Tibial nerve (tissue), 4 donors: ENCODE measurements at regions not wholly inside any gene's neighbourhood (a gene's known extent, or its start where the extent isn't known, plus 50 kb on each side); places are given as distances from the start of the nearest gene placed in this dataset.

Experiments used
- DNase-seq, 2 donors: peaks; one replicate each; pipeline ENCODE4 v3.0.0-alpha.2; 2019; ENCODE audit warnings: low spot score in 2 of 2
- H3K27ac ChIP-seq, 4 donors: fragments of 200-600 bp; sonication (generic) in 3 of 4; one replicate each; pipeline ENCODE4 v1.5.1; 2017 to 2019; ENCODE audit warnings: mild to moderate bottlenecking in 1 of 4
- H3K27me3 ChIP-seq, 2 donors: fragments of 200-600 bp; sonication (generic) in 1 of 2; one replicate each; pipeline versions ENCODE4 v1.5.1 to v1.6.0; 2017 to 2019
- H3K36me3 ChIP-seq, 3 donors: fragments of 200-600 bp; sonication (generic); one replicate each; pipeline ENCODE4 v1.5.1; 2018 to 2019
- H3K4me1 ChIP-seq, 4 donors: fragments of 200-600 bp; sonication (generic) in 3 of 4; one replicate each; pipeline ENCODE4 v1.5.1; 2017 to 2019
- H3K4me3 ChIP-seq, 4 donors: fragments of 200-600 bp; sonication (generic) in 3 of 4; one replicate each; pipeline ENCODE4 v1.5.1; 2017 to 2019; ENCODE audit warnings: mild to moderate bottlenecking in 1 of 4, moderate library complexity in 1 of 4
- H3K9me3 ChIP-seq, 4 donors: fragments of 200-600 bp; sonication (generic) in 3 of 4; one replicate each; pipeline ENCODE4 v1.5.1; 2017 to 2019
- EP300 ChIP-seq, 2 donors: sonication (generic); formaldehyde crosslinking; IDR thresholded peaks; one replicate each; pipeline ENCODE4 v1.6.1; 2017; ENCODE audit warnings: antibody characterized with exemption in 2 of 2, mild to moderate bottlenecking in 1 of 2
- POLR2A ChIP-seq, 2 donors: fragments of 450-650 bp; IDR thresholded peaks; one replicate each; pipeline ENCODE4 v1.6.1; 2017; ENCODE audit warnings: antibody characterized with exemption in 2 of 2, mild to moderate bottlenecking in 2 of 2, moderate library complexity in 2 of 2
- WGBS, 2 donors: methylation state at CpG; one replicate each; pipeline ENCODE4 v1.1.5; 2018; 5-methylcytosine and 5-hydroxymethylcytosine counted together
- TF ChIP-seq, protein P1 (sequence below), 5 experiments: fragments of 200-600 bp in 3 of 5; fragments of 450-650 bp in 2 of 5; sonication (generic) in 3 of 5; IDR thresholded peaks; one replicate each; pipeline ENCODE4 v1.5.1; 2016 to 2019; ENCODE audit warnings: antibody characterized with exemption in 5 of 5, mild to moderate bottlenecking in 3 of 5, moderate library complexity in 2 of 5

DNA sequence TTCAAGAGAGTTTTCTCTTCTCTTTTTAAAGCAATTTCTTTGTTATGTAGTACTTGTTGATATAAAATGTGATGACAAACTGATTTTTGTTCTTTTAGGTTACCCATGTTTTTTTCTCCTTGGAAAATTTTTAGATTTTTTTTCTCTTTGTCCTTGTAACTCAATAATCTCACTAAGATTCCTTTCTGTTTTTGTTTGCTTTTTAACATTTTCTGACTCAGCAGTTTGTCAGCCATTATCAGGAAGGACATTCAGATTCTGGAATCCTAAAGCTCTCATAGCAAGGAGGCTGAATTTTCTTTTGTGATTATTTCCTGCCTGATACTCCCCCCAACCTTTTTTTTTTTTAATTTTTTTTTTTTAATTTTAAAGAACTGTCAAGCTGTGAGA, 75.2 kb upstream of the CITED2 start:
- no peak for DNase-seq
- Histone ChIP-seq H3K4me1 (peaks cover 0 to 6% (median 0%) of the 10 kb centered on the region in 4 donors), H3K36me3 (no peaks in the 10 kb centered on the region), H3K27ac (no peak overlapping the region), H3K4me3 (no peak overlapping the region), H3K9me3 (no peaks in the 10 kb centered on the region), H3K27me3 (no peaks in the 10 kb centered on the region)
- TF ChIP-seq EP300 (IDR thresholded peaks at IDR 0.05) (no peak), POLR2A (IDR thresholded peaks at IDR 0.05) (no peak)
- TF ChIP-seq, protein P1, sequence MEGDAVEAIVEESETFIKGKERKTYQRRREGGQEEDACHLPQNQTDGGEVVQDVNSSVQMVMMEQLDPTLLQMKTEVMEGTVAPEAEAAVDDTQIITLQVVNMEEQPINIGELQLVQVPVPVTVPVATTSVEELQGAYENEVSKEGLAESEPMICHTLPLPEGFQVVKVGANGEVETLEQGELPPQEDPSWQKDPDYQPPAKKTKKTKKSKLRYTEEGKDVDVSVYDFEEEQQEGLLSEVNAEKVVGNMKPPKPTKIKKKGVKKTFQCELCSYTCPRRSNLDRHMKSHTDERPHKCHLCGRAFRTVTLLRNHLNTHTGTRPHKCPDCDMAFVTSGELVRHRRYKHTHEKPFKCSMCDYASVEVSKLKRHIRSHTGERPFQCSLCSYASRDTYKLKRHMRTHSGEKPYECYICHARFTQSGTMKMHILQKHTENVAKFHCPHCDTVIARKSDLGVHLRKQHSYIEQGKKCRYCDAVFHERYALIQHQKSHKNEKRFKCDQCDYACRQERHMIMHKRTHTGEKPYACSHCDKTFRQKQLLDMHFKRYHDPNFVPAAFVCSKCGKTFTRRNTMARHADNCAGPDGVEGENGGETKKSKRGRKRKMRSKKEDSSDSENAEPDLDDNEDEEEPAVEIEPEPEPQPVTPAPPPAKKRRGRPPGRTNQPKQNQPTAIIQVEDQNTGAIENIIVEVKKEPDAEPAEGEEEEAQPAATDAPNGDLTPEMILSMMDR (IDR thresholded peaks at IDR 0.05): no peak

DNA sequence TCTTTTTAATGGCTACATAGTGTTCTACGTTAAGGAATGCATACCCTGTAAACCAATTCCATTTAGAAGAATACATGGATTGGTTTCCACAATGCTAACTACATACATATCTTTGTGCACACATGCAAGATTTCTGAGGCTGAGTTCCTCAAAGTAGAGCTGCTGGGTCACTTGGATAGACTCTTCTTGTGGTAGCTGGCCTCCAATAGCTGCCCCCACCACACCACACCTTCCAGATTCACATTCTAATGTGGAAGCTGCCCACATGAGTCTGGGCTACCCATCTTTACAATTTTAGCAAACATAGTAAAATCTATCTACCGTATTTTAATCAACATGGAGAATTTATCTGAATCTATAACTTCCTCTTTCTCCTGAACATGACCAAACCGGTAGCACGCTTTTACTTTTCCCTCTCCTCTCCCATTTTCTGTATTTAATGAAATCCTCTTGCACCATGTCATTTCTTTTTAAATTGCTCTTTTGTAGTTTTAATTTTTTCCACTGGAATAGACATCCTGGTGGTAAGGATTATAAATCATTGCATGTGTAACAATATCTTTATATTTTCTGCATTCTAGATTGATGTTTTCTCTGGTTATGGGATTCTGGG, 74.7 kb upstream of the CITED2 start:
- Histone ChIP-seq H3K27me3 (no peaks in the 10 kb centered on the region), H3K9me3 (no peaks in the 10 kb centered on the region), H3K27ac (no peak overlapping the region), H3K4me3 (no peak overlapping the region), H3K4me1 (peaks cover 0 to 6% (median 0%) of the 10 kb centered on the region in 4 donors), H3K36me3 (no peaks in the 10 kb centered on the region)
- 82 to 86% methylated on average over 4 of the region's 4 CpGs for WGBS, 2 donors
- DNase-seq: no peak
- no peak for TF ChIP-seq POLR2A (IDR thresholded peaks at IDR 0.05)
- no peak for TF ChIP-seq EP300 (IDR thresholded peaks at IDR 0.05)
- TF ChIP-seq, protein P1 (IDR thresholded peaks at IDR 0.05): no peak

DNA sequence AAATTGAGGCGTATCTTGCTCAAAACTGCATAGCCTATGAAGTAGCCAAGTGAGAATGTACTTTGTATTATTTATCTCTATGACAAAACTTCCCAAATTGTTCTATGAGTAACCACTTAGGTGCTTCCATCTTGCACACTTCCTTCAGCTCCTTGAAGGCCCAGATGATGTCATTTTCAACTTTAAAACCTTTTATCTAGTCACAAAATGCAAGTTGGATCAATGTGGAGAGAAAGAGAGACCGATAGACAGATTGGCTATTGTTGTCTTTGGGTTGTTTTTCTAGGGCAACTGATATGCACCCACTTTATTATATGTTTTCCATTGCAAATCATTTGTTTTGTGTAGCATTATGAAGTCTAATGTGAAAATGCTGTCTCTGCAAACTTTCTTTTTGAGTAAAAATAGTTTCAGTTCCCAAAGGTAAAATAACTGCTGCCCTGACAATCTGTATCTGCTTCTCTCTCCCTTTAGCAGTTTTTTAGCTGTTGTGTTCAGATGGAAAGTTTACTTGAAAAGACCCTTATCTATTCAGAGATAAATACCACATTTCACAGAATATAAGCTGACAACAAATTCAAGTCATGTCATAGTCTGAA, 73.7 kb upstream of the CITED2 start:
- Histone ChIP-seq H3K9me3 (no peaks in the 10 kb centered on the region), H3K27me3 (no peaks in the 10 kb centered on the region), H3K4me3 (no peak overlapping the region), H3K27ac (no peak overlapping the region), H3K4me1 (peaks cover 0 to 11% (median 0%) of the 10 kb centered on the region in 4 donors), H3K36me3 (no peaks in the 10 kb centered on the region)
- TF ChIP-seq, protein P1 (IDR thresholded peaks at IDR 0.05): no peak
- TF ChIP-seq EP300 (IDR thresholded peaks at IDR 0.05): no peak
- TF ChIP-seq POLR2A (IDR thresholded peaks at IDR 0.05): no peak
- WGBS, 2 donors: 71% methylated on average over 2 of the region's 2 CpGs
- no peak for DNase-seq

DNA sequence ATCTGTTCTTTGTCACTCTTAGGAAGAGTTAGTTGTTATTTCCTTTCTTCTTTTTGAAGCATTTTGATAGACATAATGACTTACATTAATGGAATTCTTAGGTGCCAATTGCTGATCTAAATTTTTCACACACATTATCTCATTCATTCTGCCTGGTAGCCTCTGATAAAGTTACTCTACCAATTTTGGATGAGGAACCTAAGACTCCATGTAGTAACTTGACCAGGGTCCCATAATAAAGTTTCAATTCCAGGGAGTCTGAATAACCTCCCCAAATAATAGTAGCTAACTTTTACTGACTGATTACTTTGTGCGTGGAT, 73.2 kb upstream of the CITED2 start:
- H3K9me3 ChIP-seq: no peaks in the 10 kb centered on the region
- no peak overlapping the region for H3K4me3 ChIP-seq
- no peak overlapping the region for H3K27ac ChIP-seq
- no peaks in the 10 kb centered on the region for H3K36me3 ChIP-seq
- DNase-seq: no peak
- peaks cover 0 to 11% (median 0%) of the 10 kb centered on the region in 4 donors for H3K4me1 ChIP-seq
- WGBS, 2 donors: 95 to 96% methylated on average over 1 of the region's 1 CpG
- no peaks in the 10 kb centered on the region for H3K27me3 ChIP-seq
- TF ChIP-seq EP300 (IDR thresholded peaks at IDR 0.05) (no peak), POLR2A (IDR thresholded peaks at IDR 0.05) (no peak)
- TF ChIP-seq, protein P1 (IDR thresholded peaks at IDR 0.05): no peak

DNA sequence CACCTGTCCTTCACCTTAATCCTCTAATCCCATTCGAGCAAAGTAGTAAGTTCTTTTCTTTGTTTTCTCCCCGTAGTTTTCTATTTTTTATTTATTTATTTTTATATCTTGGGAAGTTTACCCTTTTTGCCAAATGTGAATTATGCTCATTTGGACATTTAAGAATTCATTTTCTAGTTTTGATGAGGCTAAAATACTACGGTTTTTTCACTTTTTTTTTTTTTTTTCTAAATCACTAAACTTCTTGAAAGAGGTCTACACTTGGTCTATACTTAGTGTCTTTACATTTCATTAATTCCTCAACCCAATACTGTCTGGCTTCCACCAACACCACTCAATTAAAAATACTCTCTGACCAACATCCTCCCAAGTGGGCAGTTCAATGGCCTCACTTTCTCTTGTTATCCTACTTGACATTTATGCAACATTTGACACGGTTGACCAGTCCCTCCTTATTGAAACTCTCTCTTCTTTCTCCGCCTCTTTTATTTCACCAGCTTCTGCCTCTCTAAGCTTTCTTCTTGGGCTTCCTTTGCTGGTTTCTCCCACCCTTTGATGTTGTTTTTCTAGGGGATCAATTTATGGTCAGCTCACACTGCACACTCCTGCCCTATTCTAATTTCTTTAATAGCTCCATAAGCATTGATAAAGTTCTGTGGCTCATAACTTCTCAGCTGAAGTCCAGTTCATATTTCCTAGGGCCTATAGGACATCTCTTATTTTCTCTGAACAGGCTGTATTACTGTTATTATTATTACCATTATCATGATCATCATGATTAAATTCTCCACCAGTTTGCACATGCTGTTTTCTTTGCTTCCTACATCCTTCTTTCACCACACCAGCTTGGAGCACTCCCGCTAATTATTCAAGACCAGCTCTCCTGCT, 72.6 kb upstream of the CITED2 start:
- Histone ChIP-seq H3K4me3 (no peak overlapping the region), H3K27me3 (no peaks in the 10 kb centered on the region), H3K9me3 (no peaks in the 10 kb centered on the region), H3K27ac (no peak overlapping the region), H3K36me3 (no peaks in the 10 kb centered on the region), H3K4me1 (peaks cover 0 to 11% (median 0%) of the 10 kb centered on the region in 4 donors)
- WGBS, 2 donors: 86 to 89% methylated on average over 6 of the region's 6 CpGs
- TF ChIP-seq, protein P1 (IDR thresholded peaks at IDR 0.05): no peak
- TF ChIP-seq EP300 (IDR thresholded peaks at IDR 0.05) (no peak), POLR2A (IDR thresholded peaks at IDR 0.05) (no peak)
- no peak for DNase-seq
